ENCODE measurements at regions not wholly inside any gene's neighbourhood (a gene's known extent, or its start where the extent isn't known, plus 50 kb on each side); places are given as distances from the start of the nearest gene placed in this dataset.
"Not testable (repeated sequence)": the region's sequence is repeated elsewhere in the genome, so short reads cannot be mapped to it uniquely, and the experiment has no call there.

GRCh38 chr7:142636751-142637150 lies 112.5 kb upstream of the PRSS1 start:
- H3K4me3 ChIP-seq, result no peak overlapping the region
- no peaks in the 10 kb centered on the region for H3K4me1 ChIP-seq
- no peaks in the 10 kb centered on the region for H3K9me3 ChIP-seq
- no peaks in the 10 kb centered on the region for H3K36me3 ChIP-seq
- H3K27ac ChIP-seq, result no peak overlapping the region
- TF ChIP-seq CTCF (IDR thresholded peaks at IDR 0.05), result no peak
- no peaks in the 10 kb centered on the region for H3K27me3 ChIP-seq
- intact Hi-C loops (cut with DNase I), result no loop called here
- no peak for DNase-seq (ENCODE audit: low spot score in 2 of 2)

GRCh38 chr7:142636107-142636506 lies 113.2 kb upstream of the PRSS1 start:
- H3K36me3 ChIP-seq; intact Hi-C loops (cut with DNase I); H3K27me3 ChIP-seq; H3K9me3 ChIP-seq; DNase-seq (ENCODE audit: low spot score in 2 of 2); H3K4me3 ChIP-seq; H3K4me1 ChIP-seq; H3K27ac ChIP-seq: not testable (repeated sequence)

GRCh38 chr7:142632271-142633134 lies 116.8 kb upstream of the PRSS1 start:
- DNase-seq (ENCODE audit: low spot score in 2 of 2), result peak in 1 of 2 donors; percentile 69
- intact Hi-C loops (cut with DNase I), result loop anchor here (1.0 kb wide), 1 partner anchor 151 kb away; no protein-coding TSS in a partner anchor

GRCh38 chr7:142629588-142630260 lies 119.5 kb upstream of the PRSS1 start:
- Histone ChIP-seq H3K4me3 (no peak overlapping the region), H3K27me3 (no peaks in the 10 kb centered on the region), H3K27ac (no peak overlapping the region), H3K9me3 (no peaks in the 10 kb centered on the region), H3K4me1 (no peaks in the 10 kb centered on the region), H3K36me3 (no peaks in the 10 kb centered on the region)
- intact Hi-C loops (cut with DNase I), result loop anchor here (5.0 kb wide), 1 partner anchor 683 kb away; no protein-coding TSS in a partner anchor
- no peak for TF ChIP-seq CTCF (IDR thresholded peaks at IDR 0.05)
- DNase-seq (ENCODE audit: low spot score in 2 of 2), result no peak

More at GRCh38 chr7:142632271-142633134, 116.8 kb upstream of the PRSS1 start:
- no peak overlapping the region for H3K4me3 ChIP-seq
- H3K36me3 ChIP-seq, result no peaks in the 10 kb centered on the region
- H3K27ac ChIP-seq, result no peak overlapping the region
- peak; percentile 51 to 71 (median 63) for TF ChIP-seq CTCF (IDR thresholded peaks at IDR 0.05)
- no peaks in the 10 kb centered on the region for H3K27me3 ChIP-seq
- no peaks in the 10 kb centered on the region for H3K9me3 ChIP-seq
- H3K4me1 ChIP-seq, result no peaks in the 10 kb centered on the region

GRCh38 chr7:142628945-142629344 lies 120.3 kb upstream of the PRSS1 start:
- intact Hi-C loops (cut with DNase I), result loop anchor here (5.0 kb wide), 1 partner anchor 683 kb away; no protein-coding TSS in a partner anchor
- Histone ChIP-seq H3K4me1 (no peaks in the 10 kb centered on the region), H3K27ac (no peak overlapping the region), H3K9me3 (no peaks in the 10 kb centered on the region), H3K27me3 (no peaks in the 10 kb centered on the region), H3K36me3 (no peaks in the 10 kb centered on the region), H3K4me3 (no peak overlapping the region)
- no peak for DNase-seq (ENCODE audit: low spot score in 2 of 2)
- TF ChIP-seq CTCF (IDR thresholded peaks at IDR 0.05), result no peak

GRCh38 chr7:142627223-142627622 lies 122.0 kb upstream of the PRSS1 start:
- not testable (repeated sequence) for H3K27ac ChIP-seq; DNase-seq (ENCODE audit: low spot score in 2 of 2); H3K4me3 ChIP-seq; H3K27me3 ChIP-seq; H3K9me3 ChIP-seq; H3K4me1 ChIP-seq; H3K36me3 ChIP-seq
- intact Hi-C loops (cut with DNase I), result loop anchor here (5.0 kb wide), 1 partner anchor 685 kb away; no protein-coding TSS in a partner anchor

Data from ascending aorta (tissue), 2 donors.